Pons (tissue), 1 donor: ENCODE measurements at regions not wholly inside any gene's neighbourhood (a gene's known extent, or its start where the extent isn't known, plus 50 kb on each side); places are given as distances from the start of the nearest gene placed in this dataset.

Source experiments
- DNase-seq: peaks from one replicate; pipeline ENCODE4 v3.0.0-alpha.2; 2016; ENCODE audit warnings: low spot score

DNA sequence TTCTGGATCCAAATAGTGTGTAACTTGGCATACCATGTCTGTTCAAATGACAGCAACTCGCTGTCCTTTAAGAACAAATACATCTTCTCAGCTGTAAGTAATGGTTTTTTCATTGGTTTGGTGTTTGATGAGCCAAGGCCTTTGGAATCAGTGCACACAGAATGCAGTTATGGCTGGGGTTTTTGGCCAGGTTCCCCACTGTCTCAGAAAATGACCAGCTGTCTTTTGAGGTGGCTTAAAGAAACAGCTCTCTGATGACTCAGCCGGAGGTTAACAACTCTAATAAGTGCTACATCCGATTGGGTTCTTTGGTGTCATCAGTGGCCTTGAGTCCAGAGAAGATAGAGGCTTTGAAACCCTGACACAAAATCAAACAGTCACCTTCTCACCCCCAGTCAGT lies 688.4 kb downstream of the REEP3 start:
- DNase-seq = peak; percentile 9

DNA sequence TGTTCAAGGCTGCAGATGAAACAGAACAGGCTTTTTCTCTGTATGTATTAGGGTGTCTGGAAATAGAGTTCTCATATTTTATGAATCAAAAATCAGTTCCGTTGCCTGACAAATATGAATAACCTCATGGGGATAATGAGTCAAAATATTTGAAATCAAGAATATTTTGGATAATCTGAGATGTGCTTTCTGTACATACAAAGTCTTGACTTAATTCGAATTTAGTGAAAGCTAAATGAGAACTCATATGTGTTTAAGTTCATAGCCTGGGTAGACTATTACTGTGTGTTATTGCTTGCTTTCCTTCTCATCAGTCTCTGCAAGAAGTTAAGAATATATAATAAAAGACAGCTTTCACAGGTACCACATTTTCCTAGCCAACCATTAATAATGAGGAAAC lies 689.0 kb downstream of the REEP3 start:
- DNase-seq = no peak

DNA sequence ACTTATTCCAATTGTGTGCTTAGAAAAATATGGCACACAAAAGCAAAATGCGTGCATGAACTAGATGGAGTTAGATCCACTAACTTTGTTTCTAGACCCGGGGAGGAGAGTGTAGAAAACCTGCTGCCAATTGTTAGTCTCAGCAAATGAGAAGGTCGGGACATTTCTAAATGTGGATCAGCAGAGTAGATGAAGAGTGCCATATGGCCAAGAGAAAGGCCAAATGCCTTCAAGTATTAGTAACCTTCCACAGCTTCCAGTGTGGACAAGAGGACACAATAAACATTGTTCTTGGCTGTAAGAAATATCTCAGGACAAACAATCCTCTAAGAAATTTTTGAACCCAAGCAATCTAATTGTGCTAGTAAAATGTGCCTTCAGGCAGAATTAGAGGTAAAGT lies 690.3 kb downstream of the REEP3 start:
- no peak for DNase-seq

DNA sequence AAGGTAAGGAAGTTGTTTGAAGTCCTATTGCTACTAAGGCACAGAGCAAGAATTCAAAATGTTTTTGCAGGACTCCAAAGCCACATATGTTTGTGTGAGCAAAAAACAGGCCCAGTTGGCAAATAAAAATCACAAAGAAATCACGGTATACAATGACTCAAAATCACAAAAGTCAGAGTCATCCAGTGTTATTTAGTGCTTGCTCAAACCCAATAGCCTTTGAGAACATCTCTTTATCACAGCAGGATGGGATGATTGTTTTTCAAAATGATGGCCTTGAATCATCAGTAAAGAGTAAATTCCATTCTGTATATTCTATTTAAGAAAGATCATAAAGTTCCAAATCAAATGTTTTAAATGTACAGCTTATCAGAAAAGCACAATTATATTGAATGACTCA lies 693.9 kb downstream of the REEP3 start:
- no peak for DNase-seq

- DNase-seq = no peak
Measured at GRCh38 chr10:64219271-64220025, 698.2 kb downstream of the REEP3 start.

GRCh38 chr10:64234489-64234888 lies 713.3 kb downstream of the REEP3 start:
- DNase-seq = no peak

DNA sequence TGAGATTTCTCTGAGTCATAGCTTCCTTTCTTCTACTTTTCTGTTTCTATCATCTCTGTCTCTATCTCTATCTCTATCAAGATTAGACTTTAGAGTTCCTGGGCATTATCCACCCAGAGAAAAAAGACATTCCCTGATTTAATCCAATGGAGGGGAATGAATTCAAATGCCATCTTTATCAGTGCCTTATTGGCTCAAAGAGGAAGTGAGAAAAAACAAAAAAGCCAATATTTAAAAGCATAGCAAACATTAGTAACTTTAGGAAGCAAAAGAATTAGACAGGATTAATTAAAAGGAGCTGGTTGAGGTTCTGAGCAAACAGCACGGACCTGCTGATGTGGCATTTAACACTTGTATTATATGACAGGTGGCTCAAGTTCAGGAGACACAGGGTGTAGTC lies 736.5 kb downstream of the REEP3 start:
- DNase-seq = no peak

DNA sequence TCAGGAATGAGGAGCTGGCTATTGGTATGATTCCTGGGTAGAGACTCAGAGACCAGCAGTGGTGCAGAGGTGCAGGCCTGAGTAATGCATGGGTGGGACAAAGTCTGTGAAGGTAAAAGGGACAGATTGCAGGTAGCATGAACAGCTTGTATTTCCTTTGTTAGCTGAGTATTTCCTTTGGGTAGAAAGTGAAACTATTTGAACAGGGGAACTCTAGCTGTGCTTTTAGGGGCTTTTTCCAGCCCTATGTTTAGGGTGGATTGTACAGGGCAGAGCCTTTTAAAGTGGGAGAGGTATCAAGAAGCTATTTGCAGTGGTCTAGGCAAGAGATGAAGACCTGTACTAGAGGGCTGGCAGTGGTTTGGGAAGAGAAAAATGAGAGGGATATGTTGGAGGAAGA lies 739.9 kb downstream of the REEP3 start:
- DNase-seq = no peak

DNA sequence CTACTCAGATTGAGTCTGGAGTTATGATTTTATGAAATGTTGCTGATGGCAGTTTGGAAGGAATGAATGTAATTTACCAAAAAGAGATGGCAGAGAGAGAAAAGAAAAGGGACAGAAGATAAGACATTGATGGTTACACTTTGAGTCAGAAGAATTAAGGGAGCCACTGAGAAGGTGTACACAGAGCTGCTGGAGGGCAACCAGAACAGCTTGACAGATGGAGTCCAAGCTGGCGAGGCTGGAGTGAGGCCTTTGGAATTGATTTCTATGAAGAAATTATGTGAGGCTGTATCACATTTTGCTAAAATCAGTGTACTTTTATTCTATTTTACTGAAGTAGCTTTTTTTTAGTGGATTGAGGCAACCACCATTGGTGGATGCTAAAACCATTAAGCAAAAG lies 740.5 kb downstream of the REEP3 start:
- DNase-seq = peak; percentile 15

- DNase-seq = no peak
Measured at GRCh38 chr10:64265961-64266360, 744.8 kb downstream of the REEP3 start.

GRCh38 chr10:64271508-64271907 lies 750.3 kb downstream of the REEP3 start:
- DNase-seq = no peak

- DNase-seq = no peak
Measured at GRCh38 chr10:64271983-64272382, 750.8 kb downstream of the REEP3 start.

- DNase-seq = no peak
Measured at GRCh38 chr10:64275001-64275400, 753.8 kb downstream of the REEP3 start.

DNA sequence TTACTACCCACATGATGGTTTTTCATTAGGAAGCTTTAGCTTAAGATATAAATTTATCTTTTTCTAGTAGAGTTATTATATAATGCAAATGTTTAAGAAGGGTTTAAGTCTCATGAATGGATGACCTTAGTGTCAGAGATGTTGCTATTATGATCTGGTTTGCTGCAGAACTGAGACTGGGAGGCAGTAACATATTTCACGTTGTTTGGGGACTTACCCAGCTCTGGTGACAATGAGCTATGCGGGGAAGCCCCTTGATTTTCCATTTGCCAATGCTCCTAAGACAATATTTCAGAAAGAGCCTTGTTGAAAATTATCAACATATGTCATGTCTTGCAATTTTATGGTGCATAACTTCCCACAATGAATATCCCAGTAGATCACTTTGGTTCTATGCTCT lies 754.6 kb downstream of the REEP3 start:
- DNase-seq = no peak

DNA sequence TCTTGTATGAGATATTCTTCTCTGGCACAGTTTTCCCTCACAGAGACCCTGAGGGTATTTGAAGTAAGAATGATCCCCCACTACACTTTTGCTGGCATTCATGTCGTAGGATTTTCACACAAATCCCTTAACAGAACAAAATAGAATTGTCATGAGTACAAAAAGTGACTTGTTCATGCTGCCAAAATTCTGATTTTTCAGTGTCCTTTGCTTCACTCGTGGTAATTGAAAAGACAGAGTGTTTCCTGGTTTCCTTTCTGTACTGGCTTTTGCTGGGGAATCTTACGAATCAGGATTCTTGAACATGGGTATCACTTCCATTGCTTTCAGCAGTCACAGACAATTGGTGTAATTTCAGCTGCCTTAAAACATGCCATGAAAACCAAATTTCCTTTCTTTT lies 756.3 kb downstream of the REEP3 start:
- peak; percentile 74 for DNase-seq

GRCh38 chr10:64283621-64284020 lies 762.4 kb downstream of the REEP3 start:
- peak; percentile 76 for DNase-seq

- DNase-seq = peak; percentile 86
Measured at GRCh38 chr10:64286533-64286932, 765.3 kb downstream of the REEP3 start.

- DNase-seq = peak; percentile 55
Measured at GRCh38 chr10:64288404-64288803, 767.2 kb downstream of the REEP3 start.

- no peak for DNase-seq
Measured at GRCh38 chr10:64303566-64303965, 782.4 kb downstream of the REEP3 start.

DNA sequence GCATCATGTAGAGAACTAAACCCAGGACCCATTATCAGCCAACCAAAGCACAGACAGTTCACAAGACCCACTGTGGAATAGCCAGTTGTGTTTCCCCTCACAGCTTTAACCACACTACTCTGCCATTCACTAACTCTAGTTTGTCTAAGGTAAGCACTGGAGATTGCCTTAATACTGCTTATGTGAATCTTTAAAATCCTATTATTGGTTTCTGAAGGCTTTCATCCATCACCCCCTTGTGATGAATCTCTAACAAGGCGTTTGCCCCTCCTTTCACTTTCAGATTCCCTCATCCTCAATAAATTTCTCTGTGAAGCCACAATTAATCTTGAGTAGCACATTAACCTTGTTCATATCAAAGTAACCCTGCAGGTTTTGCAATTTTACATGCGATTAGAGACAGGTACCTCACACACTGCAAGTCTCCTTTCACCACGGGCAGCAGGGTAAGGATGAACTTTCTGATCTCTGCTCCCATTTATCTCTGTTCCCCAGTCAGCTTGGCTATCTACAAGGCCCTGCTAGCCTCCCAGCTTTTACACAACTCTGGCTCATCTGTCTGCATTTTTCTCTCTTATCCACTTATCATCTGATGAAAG lies 785.6 kb downstream of the REEP3 start:
- DNase-seq = no peak

DNA sequence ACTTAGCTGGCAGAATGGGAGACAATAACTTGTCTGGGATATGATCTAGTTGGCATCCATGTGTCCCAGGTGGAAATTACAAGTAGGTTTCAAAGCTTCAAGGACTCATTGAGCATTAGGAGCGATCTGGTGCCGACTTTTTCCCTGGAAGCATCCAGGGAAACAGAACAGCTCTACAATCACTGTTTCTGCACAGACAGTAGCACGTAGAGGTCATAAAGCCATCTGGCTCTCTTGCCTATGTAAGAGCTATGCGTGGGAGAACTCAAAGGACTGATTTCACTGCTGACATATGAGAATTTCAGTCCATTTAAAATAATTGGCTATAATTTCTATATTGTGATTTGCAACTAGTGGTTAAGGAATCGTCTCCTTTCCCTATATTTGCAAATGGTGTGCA lies 791.7 kb downstream of the REEP3 start:
- DNase-seq = no peak

- DNase-seq = no peak
Measured at GRCh38 chr10:64313967-64314366, 792.8 kb downstream of the REEP3 start.

GRCh38 chr10:64316416-64316815 lies 795.2 kb downstream of the REEP3 start:
- DNase-seq = no peak

DNA sequence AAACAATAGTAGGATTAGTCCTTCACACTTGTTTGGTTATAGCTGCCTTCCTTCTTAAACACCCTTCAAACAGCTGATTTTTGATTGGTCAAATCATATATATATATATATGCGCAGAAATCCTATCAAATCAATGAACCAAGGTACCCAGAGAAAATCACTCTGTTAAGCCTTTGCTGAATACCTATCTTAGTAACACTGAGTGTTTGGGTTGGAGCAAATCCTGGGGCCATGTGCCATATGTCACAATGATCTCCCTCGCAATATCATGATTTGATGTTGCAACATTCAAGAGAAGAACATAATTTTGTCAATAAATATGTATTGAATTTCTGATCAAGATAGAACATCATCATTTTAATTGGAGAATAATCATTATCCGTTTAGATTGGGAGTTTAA lies 795.6 kb downstream of the REEP3 start:
- DNase-seq = no peak
